Endothelial cell of umbilical vein (primary cell): ENCODE measurements at regions not wholly inside any gene's neighbourhood (a gene's known extent, or its start where the extent isn't known, plus 50 kb on each side); places are given as distances from the start of the nearest gene placed in this dataset.

ENCODE experiments used
- BruUV-seq: library from RNA; stranded (reverse); fragments of 400-500 nt; replicated peaks from 2 replicates; lab custom pipeline; 2021; lab: Mats Ljungman, UMichigan
- CTCF ChIA-PET: fragments of 300-600, 350-600 bp; sonication (Branson Sonifier 250); formaldehyde crosslinking; loops from one replicate; lab custom pipeline; 2021; ENCODE audit warnings: antibody characterized with exemption, inconsistent platforms; lab: Charles Lee
- POLR2A ChIA-PET: fragments of 300-600, 350-600 bp; sonication (Branson Sonifier 250); formaldehyde crosslinking; loops from one replicate; lab custom pipeline; 2021; ENCODE audit warnings: antibody characterized with exemption, inconsistent platforms; lab: Charles Lee
- DNase-seq: peaks from one replicate; pipeline ENCODE4 v3.0.0-alpha.2; 2011; ENCODE audit warnings: low read depth, low spot score
- FAIRE-seq: peaks from 2 replicates; lab custom pipeline; 2011; peaks lifted over from hg19 to GRCh38; lab: Jason Lieb, UNC
- H2AFZ ChIP-seq: 2 replicates; pipeline ENCODE4 v1.6.0; 2012; ENCODE audit warnings: low read depth, low read length, control low read depth, inconsistent platforms
- H3K27ac ChIP-seq: 2 replicates; pipeline ENCODE4 v1.5.1; 2011; ENCODE audit warnings: low read depth, mild to moderate bottlenecking, control low read depth, low read length, moderate library complexity; ENCODE audit not compliant: insufficient read depth
- H3K27me3 ChIP-seq, 2 experiments: 2 replicates each; pipeline versions ENCODE4 v1.6.0 to v1.6.1; 2011; ENCODE audit warnings: low read length in 2 of 2, mixed read lengths in 1 of 2; ENCODE audit not compliant: control insufficient read depth in 2 of 2, insufficient read depth in 2 of 2
- H3K36me3 ChIP-seq, 2 experiments: 2 replicates in 1 of 2; 3 replicates in 1 of 2; pipeline ENCODE4 v1.5.1; 2011; ENCODE audit warnings: low read length in 2 of 2, mild to moderate bottlenecking in 1 of 2, moderate library complexity in 1 of 2; ENCODE audit not compliant: control insufficient read depth in 2 of 2, insufficient read depth in 2 of 2; ENCODE audit errors: extremely low read depth in 1 of 2
- H3K4me1 ChIP-seq: 3 replicates; pipeline ENCODE4 v1.5.1; 2011; ENCODE audit warnings: mild to moderate bottlenecking, low read length; ENCODE audit not compliant: control insufficient read depth, insufficient read depth; ENCODE audit errors: extremely low read depth
- H3K4me2 ChIP-seq: 2 replicates; pipeline ENCODE4 v1.6.1; 2011; ENCODE audit warnings: low read length, control low read depth, mixed read lengths; ENCODE audit not compliant: insufficient read depth
- H3K4me3 ChIP-seq, 3 experiments: fragments of 200-600 bp in 1 of 3; sonication (generic), shearing (Covaris generic) in 1 of 3; replicated peaks in 1 of 3; 2 replicates each; pipeline ENCODE4 v1.5.1; 2011 to 2016; ENCODE audit warnings: control low read depth in 3 of 3, low read length in 3 of 3, mild to moderate bottlenecking in 2 of 3, inconsistent platforms in 1 of 3, low read depth in 1 of 3, moderate library complexity in 1 of 3; ENCODE audit not compliant: insufficient read depth in 1 of 3
- H3K79me2 ChIP-seq: 2 replicates; pipeline ENCODE4 v1.6.0; 2012; ENCODE audit warnings: low read length, inconsistent platforms; ENCODE audit not compliant: control insufficient read depth, insufficient read depth
- H3K9ac ChIP-seq: replicated peaks from 2 replicates; pipeline ENCODE3; 2011; ENCODE audit warnings: low read length, control low read depth; ENCODE audit not compliant: insufficient read depth; ENCODE audit errors: extremely low read depth
- H3K9me1 ChIP-seq: replicated peaks from 3 replicates; pipeline ENCODE4 v1.6.0; 2011; ENCODE audit warnings: mild to moderate bottlenecking, low read length; ENCODE audit not compliant: control insufficient read depth, insufficient read depth; ENCODE audit errors: extremely low read depth
- H3K9me3 ChIP-seq: replicated peaks from 2 replicates; pipeline ENCODE4 v1.5.1; 2012; ENCODE audit warnings: low read length, inconsistent platforms; ENCODE audit not compliant: control insufficient read depth, insufficient read depth
- H4K20me1 ChIP-seq: replicated peaks from 2 replicates; pipeline ENCODE3; 2011; ENCODE audit warnings: mild to moderate bottlenecking, low read length; ENCODE audit not compliant: control insufficient read depth, insufficient read depth; ENCODE audit errors: extremely low read depth
- EZH2 ChIP-seq: IDR thresholded peaks from 2 replicates; pipeline ENCODE4 v1.6.1; 2012; ENCODE audit warnings: borderline replicate concordance, low read depth, mild to moderate bottlenecking, moderate library complexity, low read length, inconsistent platforms; ENCODE audit not compliant: severe bottlenecking
- FOS ChIP-seq: IDR thresholded peaks from 2 replicates; pipeline ENCODE4 v1.6.1; 2011; ENCODE audit warnings: mild to moderate bottlenecking, low read length, moderate library complexity, borderline replicate concordance; ENCODE audit not compliant: insufficient read depth
- GATA2 ChIP-seq: IDR thresholded peaks from 2 replicates; pipeline ENCODE4 v1.7.0; 2011; ENCODE audit warnings: low read depth, mild to moderate bottlenecking, moderate library complexity, mixed read lengths, low read length; ENCODE audit not compliant: insufficient read length, insufficient read depth
- JUN ChIP-seq: IDR thresholded peaks from 2 replicates; pipeline ENCODE4 v1.6.1; 2011; ENCODE audit warnings: borderline replicate concordance, low read depth; ENCODE audit not compliant: insufficient read length, insufficient read depth
- MYC ChIP-seq: IDR thresholded peaks from one replicate; pipeline ENCODE4 v1.6.1; 2011; ENCODE audit warnings: mild to moderate bottlenecking, low read depth, low read length
- POLR2A ChIP-seq: IDR thresholded peaks from 2 replicates; pipeline ENCODE4 v1.6.1; 2012; ENCODE audit warnings: low read depth, mild to moderate bottlenecking, control low read depth, low read length
- POLR2AphosphoS5 ChIP-seq: IDR thresholded peaks from 2 replicates; pipeline ENCODE4 v1.6.1; 2012; ENCODE audit warnings: low read depth, mild to moderate bottlenecking, control low read depth, low read length, moderate library complexity; ENCODE audit not compliant: insufficient read depth
- dilution Hi-C: fragments of 300-500 bp; cut with MboI; formaldehyde crosslinking; loops from one replicate; pipeline ENCODE4 v1.15.0; 2019; ENCODE audit warnings: low sequenced_read_pairs; ENCODE audit not compliant: extremely low pct_ligation_motif_present
- intact Hi-C: fragments of 100-400 bp; cut with micrococcal nuclease; formaldehyde crosslinking; loops from one replicate; pipeline ENCODE4 v1.10.0; 2022
- TF ChIP-seq, protein P1 (sequence below): IDR thresholded peaks from 2 replicates; pipeline ENCODE4 v1.6.1; 2011; ENCODE audit not compliant: insufficient read depth, insufficient read length
- TF ChIP-seq, protein P2 (sequence below), 2 donors: IDR thresholded peaks; 1 replicate in 1 of 2; 2 replicates in 1 of 2; pipeline ENCODE4 v1.5.1; 2011; ENCODE audit warnings: low read length in 2 of 2, mild to moderate bottlenecking in 2 of 2, moderate library complexity in 2 of 2, control low read depth in 1 of 2, inconsistent platforms in 1 of 2, low read depth in 1 of 2; ENCODE audit not compliant: insufficient read depth in 1 of 2; ENCODE audit errors: extremely low read depth in 1 of 2

- H3K9ac ChIP-seq, result no peak overlapping the region
- intact Hi-C loops (no loop called here), dilution Hi-C loops (no loop called here)
- H3K27me3 ChIP-seq, result no peaks in the 10 kb centered on the region
- DNase-seq (no peak), FAIRE-seq (no peak)
- H3K4me1 ChIP-seq, result no peaks in the 10 kb centered on the region
- no peak overlapping the region for H3K4me2 ChIP-seq
- no peaks in the 10 kb centered on the region for H4K20me1 ChIP-seq
- H3K9me1 ChIP-seq, result no peaks in the 10 kb centered on the region
- no peak overlapping the region for H3K27ac ChIP-seq
- no TSS peak for BruUV-seq
- no peak overlapping the region for H2AFZ ChIP-seq
- ChIA-PET POLR2A (no interaction called here), CTCF (no interaction called here)
- no peak overlapping the region for H3K4me3 ChIP-seq
- no peaks in the 10 kb centered on the region for H3K9me3 ChIP-seq
- no peaks in the 10 kb centered on the region for H3K79me2 ChIP-seq
- no peaks in the 10 kb centered on the region for H3K36me3 ChIP-seq
- TF ChIP-seq FOS (no peak), POLR2A (no peak), POLR2AphosphoS5 (no peak), GATA2 (no peak), JUN (no peak), EZH2 (no peak), MYC (no peak)
- TF ChIP-seq, protein P1, sequence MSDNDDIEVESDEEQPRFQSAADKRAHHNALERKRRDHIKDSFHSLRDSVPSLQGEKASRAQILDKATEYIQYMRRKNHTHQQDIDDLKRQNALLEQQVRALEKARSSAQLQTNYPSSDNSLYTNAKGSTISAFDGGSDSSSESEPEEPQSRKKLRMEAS, result no peak
- TF ChIP-seq, protein P2, sequence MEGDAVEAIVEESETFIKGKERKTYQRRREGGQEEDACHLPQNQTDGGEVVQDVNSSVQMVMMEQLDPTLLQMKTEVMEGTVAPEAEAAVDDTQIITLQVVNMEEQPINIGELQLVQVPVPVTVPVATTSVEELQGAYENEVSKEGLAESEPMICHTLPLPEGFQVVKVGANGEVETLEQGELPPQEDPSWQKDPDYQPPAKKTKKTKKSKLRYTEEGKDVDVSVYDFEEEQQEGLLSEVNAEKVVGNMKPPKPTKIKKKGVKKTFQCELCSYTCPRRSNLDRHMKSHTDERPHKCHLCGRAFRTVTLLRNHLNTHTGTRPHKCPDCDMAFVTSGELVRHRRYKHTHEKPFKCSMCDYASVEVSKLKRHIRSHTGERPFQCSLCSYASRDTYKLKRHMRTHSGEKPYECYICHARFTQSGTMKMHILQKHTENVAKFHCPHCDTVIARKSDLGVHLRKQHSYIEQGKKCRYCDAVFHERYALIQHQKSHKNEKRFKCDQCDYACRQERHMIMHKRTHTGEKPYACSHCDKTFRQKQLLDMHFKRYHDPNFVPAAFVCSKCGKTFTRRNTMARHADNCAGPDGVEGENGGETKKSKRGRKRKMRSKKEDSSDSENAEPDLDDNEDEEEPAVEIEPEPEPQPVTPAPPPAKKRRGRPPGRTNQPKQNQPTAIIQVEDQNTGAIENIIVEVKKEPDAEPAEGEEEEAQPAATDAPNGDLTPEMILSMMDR (IDR thresholded peaks at IDR 0.05; ENCODE audit: extremely low read depth in 1 of 2, insufficient read depth in 1 of 2, low read depth in 1 of 2, low read length in 2 of 2), result no peak
Observed at GRCh38 chr7:51456431-51457060, 139.9 kb upstream of the COBL start.
